Muscle of arm (tissue), 1 donor: ENCODE measurements at regions not wholly inside any gene's neighbourhood (a gene's known extent, or its start where the extent isn't known, plus 50 kb on each side); places are given as distances from the start of the nearest gene placed in this dataset.
"Not testable (repeated sequence)": the region's sequence is repeated elsewhere in the genome, so short reads cannot be mapped to it uniquely, and the experiment has no call there.

ENCODE experiments used
- DNase-seq: peaks from one replicate; pipeline ENCODE4 v3.0.0-alpha.2; 2013

GRCh38 chr4:59608466-59608865 lies 1591.7 kb upstream of the ADGRL3 start:
- DNase-seq, result no peak

- peak; percentile 4 for DNase-seq
These were observed 1587.9 kb upstream of the ADGRL3 start for GRCh38 chr4:59612235-59612634.

- DNase-seq, result no peak
These were observed 1584.8 kb upstream of the ADGRL3 start for GRCh38 chr4:59615316-59615715.

GRCh38 chr4:59629348-59629747 lies 1570.8 kb upstream of the ADGRL3 start:
- DNase-seq, result no peak

- no peak for DNase-seq
These were observed 1569.9 kb upstream of the ADGRL3 start for GRCh38 chr4:59630235-59630634.

- DNase-seq, result no peak
These were observed 1569.2 kb upstream of the ADGRL3 start for GRCh38 chr4:59630922-59631321.

- no peak for DNase-seq
These were observed 1562.5 kb upstream of the ADGRL3 start for GRCh38 chr4:59637596-59637995.

- no peak for DNase-seq
These were observed 1556.4 kb upstream of the ADGRL3 start for GRCh38 chr4:59643682-59644081.

GRCh38 chr4:59644765-59645164 lies 1555.4 kb upstream of the ADGRL3 start:
- no peak for DNase-seq

GRCh38 chr4:59646082-59646481 lies 1554.0 kb upstream of the ADGRL3 start:
- no peak for DNase-seq

- DNase-seq, result no peak
These were observed 1553.1 kb upstream of the ADGRL3 start for GRCh38 chr4:59647011-59647410.

- no peak for DNase-seq
These were observed 1552.6 kb upstream of the ADGRL3 start for GRCh38 chr4:59647500-59647899.

GRCh38 chr4:59650861-59651260 lies 1549.3 kb upstream of the ADGRL3 start:
- no peak for DNase-seq

GRCh38 chr4:59655996-59656395 lies 1544.1 kb upstream of the ADGRL3 start:
- DNase-seq, result no peak

- peak; percentile 6 for DNase-seq
These were observed 1535.4 kb upstream of the ADGRL3 start for GRCh38 chr4:59664771-59665170.

GRCh38 chr4:59666645-59667044 lies 1533.5 kb upstream of the ADGRL3 start:
- no peak for DNase-seq

- DNase-seq, result no peak
These were observed 1529.1 kb upstream of the ADGRL3 start for GRCh38 chr4:59671037-59671436.

- DNase-seq, result no peak
These were observed 1523.7 kb upstream of the ADGRL3 start for GRCh38 chr4:59676389-59676788.

GRCh38 chr4:59676992-59677391 lies 1523.1 kb upstream of the ADGRL3 start:
- not testable (repeated sequence) for DNase-seq

GRCh38 chr4:59685626-59686025 lies 1514.5 kb upstream of the ADGRL3 start:
- no peak for DNase-seq

- DNase-seq, result no peak
These were observed 1511.0 kb upstream of the ADGRL3 start for GRCh38 chr4:59689149-59689548.

- no peak for DNase-seq
These were observed 1504.6 kb upstream of the ADGRL3 start for GRCh38 chr4:59695355-59696053.

- DNase-seq, result no peak
These were observed 1502.1 kb upstream of the ADGRL3 start for GRCh38 chr4:59698041-59698440.

- no peak for DNase-seq
These were observed 1499.5 kb upstream of the ADGRL3 start for GRCh38 chr4:59700651-59701050.
